HG02981 (cell line): ENCODE measurements at regions not wholly inside any gene's neighbourhood (a gene's known extent, or its start where the extent isn't known, plus 50 kb on each side); places are given as distances from the start of the nearest gene placed in this dataset.

Source experiments
- ATAC-seq: cut with Tn5 transposase; IDR thresholded peaks from one replicate; pipeline ENCODE4 v1.9.1; 2021; ENCODE audit warnings: mild to moderate bottlenecking, moderate library complexity; ENCODE audit not compliant: unreplicated experiment

- no peak for ATAC-seq
These were observed 1509.2 kb downstream of the CDH11 start for GRCh38 chr16:63612462-63613227.

- no peak for ATAC-seq
These were observed 1515.1 kb downstream of the CDH11 start for GRCh38 chr16:63606778-63607177.

GRCh38 chr16:63602206-63602927 lies 1519.5 kb downstream of the CDH11 start:
- no peak for ATAC-seq

- no peak for ATAC-seq
These were observed 1525.1 kb downstream of the CDH11 start for GRCh38 chr16:63596716-63597115.

GRCh38 chr16:63592852-63593251 lies 1529.0 kb downstream of the CDH11 start:
- ATAC-seq: no peak

GRCh38 chr16:63581570-63581969 lies 1540.3 kb downstream of the CDH11 start:
- ATAC-seq: no peak

GRCh38 chr16:63578791-63579190 lies 1542.6 kb upstream of the CDH8 start:
- no peak for ATAC-seq

- no peak for ATAC-seq
These were observed 1541.7 kb upstream of the CDH8 start for GRCh38 chr16:63577891-63578290.

GRCh38 chr16:63575041-63575440 lies 1538.8 kb upstream of the CDH8 start:
- no peak for ATAC-seq

GRCh38 chr16:63568164-63568563 lies 1531.9 kb upstream of the CDH8 start:
- no peak for ATAC-seq

GRCh38 chr16:63563819-63564505 lies 1527.7 kb upstream of the CDH8 start:
- ATAC-seq: no peak

GRCh38 chr16:63553980-63554379 lies 1517.7 kb upstream of the CDH8 start:
- ATAC-seq: no peak

- no peak for ATAC-seq
These were observed 1503.0 kb upstream of the CDH8 start for GRCh38 chr16:63539276-63539675.

- no peak for ATAC-seq
These were observed 1494.7 kb upstream of the CDH8 start for GRCh38 chr16:63530974-63531373.

GRCh38 chr16:63530208-63530607 lies 1494.0 kb upstream of the CDH8 start:
- ATAC-seq: no peak

- no peak for ATAC-seq
These were observed 1491.2 kb upstream of the CDH8 start for GRCh38 chr16:63527404-63527803.

- ATAC-seq: no peak
These were observed 1480.2 kb upstream of the CDH8 start for GRCh38 chr16:63516394-63516793.

GRCh38 chr16:63512910-63513309 lies 1476.7 kb upstream of the CDH8 start:
- no peak for ATAC-seq

- no peak for ATAC-seq
These were observed 1461.2 kb upstream of the CDH8 start for GRCh38 chr16:63497408-63497807.

- no peak for ATAC-seq
These were observed 1460.0 kb upstream of the CDH8 start for GRCh38 chr16:63496282-63496681.

GRCh38 chr16:63488955-63489354 lies 1452.7 kb upstream of the CDH8 start:
- ATAC-seq: no peak

GRCh38 chr16:63481060-63481459 lies 1444.8 kb upstream of the CDH8 start:
- no peak for ATAC-seq
